Endodermal cell (in vitro differentiated cells): ENCODE measurements at regions not wholly inside any gene's neighbourhood (a gene's known extent, or its start where the extent isn't known, plus 50 kb on each side); places are given as distances from the start of the nearest gene placed in this dataset.

ENCODE experiments used
- DNase-seq: peaks from one replicate; pipeline ENCODE4 v3.0.0-alpha.2; 2017
- H3K27ac ChIP-seq: 2 replicates; pipeline ENCODE4 v1.5.1; 2013; ENCODE audit warnings: mild to moderate bottlenecking, low read depth, low read length, moderate library complexity
- H3K27me3 ChIP-seq: 2 replicates; pipeline ENCODE4 v1.6.1; 2013; ENCODE audit warnings: mild to moderate bottlenecking, low read length, moderate library complexity; ENCODE audit not compliant: insufficient read depth, control insufficient read depth, poor library complexity, severe bottlenecking
- H3K36me3 ChIP-seq: 2 replicates; pipeline ENCODE4 v1.7.0; 2013; ENCODE audit warnings: mild to moderate bottlenecking, low read length, moderate library complexity; ENCODE audit not compliant: control insufficient read depth, insufficient read depth
- H3K4me1 ChIP-seq: one replicate; pipeline ENCODE4 v1.7.0; 2013; ENCODE audit warnings: low read length; ENCODE audit not compliant: control insufficient read depth, insufficient read depth
- H3K4me3 ChIP-seq: 2 replicates; pipeline ENCODE4 v1.5.1; 2013; ENCODE audit warnings: mild to moderate bottlenecking, low read length, moderate library complexity
- H3K9ac ChIP-seq: 2 replicates; pipeline ENCODE4 v1.6.1; 2013; ENCODE audit warnings: mild to moderate bottlenecking, low read length, moderate library complexity; ENCODE audit not compliant: poor library complexity, severe bottlenecking; ENCODE audit errors: extremely low read depth
- H3K9me3 ChIP-seq: 2 replicates; pipeline ENCODE4 v1.6.1; 2013; ENCODE audit warnings: mild to moderate bottlenecking, low read length, moderate library complexity; ENCODE audit not compliant: control insufficient read depth
- H3K27ac Mint-ChIP-seq: 2 replicates; pipeline ENCODE4 v1.8.0; 2020; ENCODE audit warnings: mixed read lengths
- H3K27me3 Mint-ChIP-seq: 2 replicates; pipeline ENCODE4 v1.8.0; 2021; ENCODE audit warnings: mild to moderate bottlenecking, mixed read lengths; ENCODE audit not compliant: insufficient read depth
- H3K36me3 Mint-ChIP-seq: 2 replicates; pipeline ENCODE4 v1.8.0; 2020; ENCODE audit warnings: low read depth, mixed read lengths
- H3K4me1 Mint-ChIP-seq: 2 replicates; pipeline ENCODE4 v1.8.0; 2020; ENCODE audit warnings: mixed read lengths
- H3K4me3 Mint-ChIP-seq: 2 replicates; pipeline ENCODE4 v1.8.0; 2020; ENCODE audit warnings: mild to moderate bottlenecking, moderate library complexity, mixed read lengths
- H3K9me3 Mint-ChIP-seq: 2 replicates; pipeline ENCODE4 v1.8.0; 2020; ENCODE audit warnings: mild to moderate bottlenecking, mixed read lengths
- CTCF ChIP-seq: fragments of 200-600 bp; sonication (generic); conservative IDR thresholded peaks from 2 replicates; pipeline ENCODE4 v1.5.0; 2021; ENCODE audit warnings: antibody characterized with exemption, mild to moderate bottlenecking
- WGBS, 2 experiments: methylation state at CpG; one replicate each; pipeline versions ENCODE4 v1.1.5 to v1.1.7; 2013; ENCODE audit warnings: missing lambda C conversion rate in 2 of 2, mixed read lengths in 1 of 2; ENCODE audit not compliant: insufficient coverage in 1 of 2, insufficient read length in 1 of 2; 5-methylcytosine and 5-hydroxymethylcytosine counted together

GRCh38 chr11:27868226-27868625 lies 168.0 kb upstream of the BDNF start:
- no peak overlapping the region for H3K4me3 Mint-ChIP-seq
- no peak overlapping the region for H3K27ac Mint-ChIP-seq
- no peaks in the 10 kb centered on the region for H3K36me3 Mint-ChIP-seq
- Histone ChIP-seq H3K9ac (no peak overlapping the region), H3K4me3 (no peak overlapping the region), H3K27me3 (peaks cover 3% of the 10 kb centered on the region), H3K4me1 (peaks cover 16% of the 10 kb centered on the region), H3K27ac (no peak overlapping the region), H3K9me3 (peaks cover 8% of the 10 kb centered on the region), H3K36me3 (no peaks in the 10 kb centered on the region)
- no peak for TF ChIP-seq CTCF
- H3K9me3 Mint-ChIP-seq: peaks cover 3% of the 10 kb centered on the region
- H3K27me3 Mint-ChIP-seq: peaks cover 13% of the 10 kb centered on the region
- DNase-seq: no peak
- 91 to 94% methylated on average over 1 of the region's 1 CpG for WGBS, 2 experiments
- peaks cover 20% of the 10 kb centered on the region for H3K4me1 Mint-ChIP-seq

GRCh38 chr11:27865105-27865504 lies 164.8 kb upstream of the BDNF start:
- no peaks in the 10 kb centered on the region for H3K36me3 ChIP-seq
- 93% methylated on average over 3 of the region's 3 CpGs for WGBS, 2 experiments
- DNase-seq: no peak
- peaks cover 13% of the 10 kb centered on the region for H3K27me3 Mint-ChIP-seq
- no peak overlapping the region for H3K27ac ChIP-seq
- no peak for TF ChIP-seq CTCF
- no peak overlapping the region for H3K9ac ChIP-seq
- H3K9me3 Mint-ChIP-seq: no peaks in the 10 kb centered on the region
- H3K4me3 Mint-ChIP-seq: no peak overlapping the region
- no peak overlapping the region for H3K27ac Mint-ChIP-seq
- no peak overlapping the region for H3K4me3 ChIP-seq
- peaks cover 16% of the 10 kb centered on the region for H3K4me1 ChIP-seq
- H3K9me3 ChIP-seq: no peaks in the 10 kb centered on the region
- H3K27me3 ChIP-seq: peaks cover 3% of the 10 kb centered on the region
- peaks cover 20% of the 10 kb centered on the region for H3K4me1 Mint-ChIP-seq
- H3K36me3 Mint-ChIP-seq: no peaks in the 10 kb centered on the region

- TF ChIP-seq CTCF: no peak
- peaks cover 20% of the 10 kb centered on the region for H3K4me1 Mint-ChIP-seq
- Histone ChIP-seq H3K9ac (no peak overlapping the region), H3K4me1 (peaks cover 16% of the 10 kb centered on the region), H3K9me3 (no peaks in the 10 kb centered on the region), H3K27me3 (peaks cover 3% of the 10 kb centered on the region), H3K27ac (no peak overlapping the region), H3K36me3 (no peaks in the 10 kb centered on the region), H3K4me3 (no peak overlapping the region)
- no peak for DNase-seq
- no peaks in the 10 kb centered on the region for H3K36me3 Mint-ChIP-seq
- H3K4me3 Mint-ChIP-seq: no peak overlapping the region
- H3K27ac Mint-ChIP-seq: no peak overlapping the region
- peaks cover 13% of the 10 kb centered on the region for H3K27me3 Mint-ChIP-seq
- no peaks in the 10 kb centered on the region for H3K9me3 Mint-ChIP-seq
- 78 to 90% methylated on average over 1 of the region's 1 CpG for WGBS, 2 experiments
These were observed 164.4 kb upstream of the BDNF start for GRCh38 chr11:27864611-27865010.
